Trophoblast cell (in vitro differentiated cells and primary cell): ENCODE measurements at regions not wholly inside any gene's neighbourhood (a gene's known extent, or its start where the extent isn't known, plus 50 kb on each side); places are given as distances from the start of the nearest gene placed in this dataset.

Experiments used
- DNase-seq, 2 donors: peaks; one replicate each; pipeline ENCODE4 v3.0.0-alpha.2; 2016
- H2AFZ ChIP-seq: 2 replicates; pipeline ENCODE4 v1.6.1; 2013; ENCODE audit warnings: low read length, moderate library complexity, mild to moderate bottlenecking; ENCODE audit not compliant: insufficient read depth, poor library complexity
- H2AK5ac ChIP-seq: 2 replicates; pipeline ENCODE4 v1.6.1; 2013; ENCODE audit warnings: mild to moderate bottlenecking, low read length
- H2BK120ac ChIP-seq: 2 replicates; pipeline ENCODE4 v1.6.1; 2013; ENCODE audit warnings: low read length, mild to moderate bottlenecking, moderate library complexity; ENCODE audit not compliant: insufficient read depth, poor library complexity
- H2BK12ac ChIP-seq: 2 replicates; pipeline ENCODE4 v1.6.1; 2013; ENCODE audit warnings: mild to moderate bottlenecking, low read length, moderate library complexity
- H2BK5ac ChIP-seq: 2 replicates; pipeline ENCODE4 v1.6.1; 2013; ENCODE audit warnings: low read length, low read depth, moderate library complexity, mild to moderate bottlenecking; ENCODE audit not compliant: poor library complexity
- H3K14ac ChIP-seq: 2 replicates; pipeline ENCODE4 v1.6.1; 2013; ENCODE audit warnings: mild to moderate bottlenecking, low read length
- H3K18ac ChIP-seq: 2 replicates; pipeline ENCODE4 v1.6.1; 2013; ENCODE audit warnings: mild to moderate bottlenecking, low read length
- H3K23ac ChIP-seq: 2 replicates; pipeline ENCODE4 v1.6.1; 2013; ENCODE audit warnings: low read length
- H3K27ac ChIP-seq: 2 replicates; pipeline ENCODE4 v1.5.1; 2013; ENCODE audit warnings: low read depth, mild to moderate bottlenecking, inconsistent platforms, low read length, moderate library complexity
- H3K27me3 ChIP-seq: 2 replicates; pipeline ENCODE4 v1.6.1; 2013; ENCODE audit warnings: inconsistent platforms, mild to moderate bottlenecking, low read length, moderate library complexity; ENCODE audit not compliant: insufficient read depth
- H3K36me3 ChIP-seq, 2 experiments: 1 replicate in 1 of 2; 2 replicates in 1 of 2; pipeline ENCODE4 v1.6.1; 2013; ENCODE audit warnings: low read length in 2 of 2, mild to moderate bottlenecking in 2 of 2, moderate library complexity in 1 of 2; ENCODE audit not compliant: insufficient read depth in 2 of 2, control insufficient read depth in 1 of 2
- H3K4ac ChIP-seq: 2 replicates; pipeline ENCODE4 v1.6.1; 2013; ENCODE audit warnings: low read depth, mild to moderate bottlenecking, low read length, moderate library complexity
- H3K4me1 ChIP-seq, 2 experiments: 1 replicate in 1 of 2; 2 replicates in 1 of 2; pipeline ENCODE4 v1.6.1; 2013; ENCODE audit warnings: low read length in 2 of 2, mild to moderate bottlenecking in 2 of 2, moderate library complexity in 1 of 2; ENCODE audit not compliant: insufficient read depth in 2 of 2, control insufficient read depth in 1 of 2
- H3K4me2 ChIP-seq: 2 replicates; pipeline ENCODE4 v1.6.1; 2013; ENCODE audit warnings: inconsistent platforms, mild to moderate bottlenecking, low read length, moderate library complexity
- H3K4me3 ChIP-seq: 2 replicates; pipeline ENCODE4 v1.5.1; 2013; ENCODE audit warnings: mild to moderate bottlenecking, low read depth, low read length, inconsistent platforms
- H3K79me1 ChIP-seq: one replicate; pipeline ENCODE4 v1.6.1; 2013; ENCODE audit warnings: low read length
- H3K79me2 ChIP-seq: 2 replicates; pipeline ENCODE4 v1.6.1; 2013; ENCODE audit warnings: low read length, mild to moderate bottlenecking; ENCODE audit not compliant: control insufficient read depth, insufficient read depth, poor library complexity
- H3K9ac ChIP-seq: 2 replicates; pipeline ENCODE4 v1.6.1; 2013; ENCODE audit warnings: mild to moderate bottlenecking, low read length
- H3K9me3 ChIP-seq: 2 replicates; pipeline ENCODE4 v1.6.1; 2013; ENCODE audit warnings: low read depth, mild to moderate bottlenecking, control low read depth, inconsistent platforms, low read length; ENCODE audit not compliant: insufficient read depth
- H4K12ac ChIP-seq: 2 replicates; pipeline ENCODE4 v1.6.1; 2013; ENCODE audit warnings: low read depth, mild to moderate bottlenecking, low read length, moderate library complexity
- H4K8ac ChIP-seq: 2 replicates; pipeline ENCODE4 v1.6.1; 2013; ENCODE audit warnings: low read depth, mild to moderate bottlenecking, low read length, moderate library complexity
- H4K91ac ChIP-seq: one replicate; pipeline ENCODE4 v1.6.1; 2013; ENCODE audit warnings: low read depth, mild to moderate bottlenecking, low read length, moderate library complexity
- WGBS: extraction: QIAGEN DNeasy Blood & Tissue Kit; methylation state at CpG from one replicate; pipeline ENCODE4 v1.1.7; 2013; ENCODE audit warnings: missing lambda C conversion rate; ENCODE audit not compliant: insufficient read length, insufficient coverage; ENCODE audit errors: extremely low coverage; 5-methylcytosine and 5-hydroxymethylcytosine counted together

DNA sequence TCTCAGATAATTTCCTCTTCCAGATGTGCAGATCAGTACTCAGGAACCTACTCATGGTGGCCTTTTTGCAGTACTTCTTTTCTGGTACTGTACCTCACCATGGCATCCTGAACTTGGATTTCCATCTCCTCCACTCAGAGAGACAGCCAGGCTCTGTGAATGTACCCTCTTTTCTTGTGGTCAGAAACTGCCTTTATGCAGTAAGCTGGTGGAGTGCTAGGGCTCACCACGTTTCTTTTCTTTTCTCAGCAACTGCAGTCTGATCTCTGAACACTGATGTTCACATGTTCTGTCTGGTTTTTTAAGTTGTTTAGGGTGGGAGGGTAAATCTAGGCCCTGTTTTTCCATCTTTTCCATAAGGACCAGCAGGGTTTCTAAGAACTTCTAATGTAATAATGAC lies 99.8 kb upstream of the NRXN3 start:
- no peaks in the 10 kb centered on the region for H3K27me3 ChIP-seq
- H4K8ac ChIP-seq = no peak overlapping the region
- no peak overlapping the region for H3K9ac ChIP-seq
- H3K36me3 ChIP-seq = no peaks in the 10 kb centered on the region
- no peak overlapping the region for H3K27ac ChIP-seq
- no peaks in the 10 kb centered on the region for H3K79me1 ChIP-seq
- H3K4me2 ChIP-seq = no peak overlapping the region
- no CpG with 5 or more reads among the region's 1 CpG for WGBS
- no peak overlapping the region for H2BK12ac ChIP-seq
- H3K4ac ChIP-seq = no peak overlapping the region
- no peak overlapping the region for H3K14ac ChIP-seq
- no peak overlapping the region for H3K18ac ChIP-seq
- H3K9me3 ChIP-seq = peaks cover 1% of the 10 kb centered on the region
- H2BK120ac ChIP-seq = no peak overlapping the region
- H3K4me3 ChIP-seq = no peak overlapping the region
- H3K79me2 ChIP-seq = no peaks in the 10 kb centered on the region
- no peaks in the 10 kb centered on the region for H3K4me1 ChIP-seq
- H4K91ac ChIP-seq = no peak overlapping the region
- H2BK5ac ChIP-seq = no peak overlapping the region
- no peak overlapping the region for H4K12ac ChIP-seq
- DNase-seq = no peak
- no peak overlapping the region for H3K23ac ChIP-seq
- no peak overlapping the region for H2AFZ ChIP-seq
- no peak overlapping the region for H2AK5ac ChIP-seq

DNA sequence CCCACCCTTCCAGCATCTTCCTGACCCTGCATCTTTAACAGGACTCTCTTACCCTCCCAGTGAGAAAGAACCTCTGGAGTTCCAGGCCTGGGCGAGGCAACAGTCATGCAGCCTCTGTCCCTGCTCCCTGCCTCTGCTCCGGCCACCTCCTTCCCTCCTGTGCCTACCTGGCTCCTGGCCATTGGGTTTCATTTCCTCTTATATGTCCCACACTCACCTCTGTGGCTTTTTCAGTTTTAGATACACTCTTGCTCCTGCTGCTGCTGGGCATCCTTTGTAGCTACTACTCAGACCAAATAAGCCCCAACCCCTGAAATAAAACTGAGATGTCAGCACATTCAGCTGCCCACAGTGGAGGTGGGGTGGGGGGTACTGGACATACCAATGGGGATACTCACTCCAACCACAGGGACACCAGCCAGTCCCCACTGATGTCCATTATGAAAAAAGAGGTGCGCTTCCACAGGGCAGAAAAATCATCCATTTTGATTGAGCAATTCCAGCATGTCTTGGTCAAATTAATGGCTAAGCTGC lies 99.1 kb upstream of the NRXN3 start:
- H3K4me3 ChIP-seq = no peak overlapping the region
- no peak overlapping the region for H2BK5ac ChIP-seq
- H3K18ac ChIP-seq = no peak overlapping the region
- H2BK12ac ChIP-seq = no peak overlapping the region
- no peak overlapping the region for H4K12ac ChIP-seq
- H3K14ac ChIP-seq = no peak overlapping the region
- peaks cover 1% of the 10 kb centered on the region for H3K9me3 ChIP-seq
- no peaks in the 10 kb centered on the region for H3K36me3 ChIP-seq
- no peak overlapping the region for H3K23ac ChIP-seq
- H3K4me2 ChIP-seq = no peak overlapping the region
- no peak overlapping the region for H2AFZ ChIP-seq
- H2AK5ac ChIP-seq = no peak overlapping the region
- no peak overlapping the region for H4K8ac ChIP-seq
- no peak for DNase-seq
- no peak overlapping the region for H2BK120ac ChIP-seq
- H3K9ac ChIP-seq = no peak overlapping the region
- H3K79me2 ChIP-seq = no peaks in the 10 kb centered on the region
- H3K4me1 ChIP-seq = no peaks in the 10 kb centered on the region
- H4K91ac ChIP-seq = no peak overlapping the region
- H3K4ac ChIP-seq = no peak overlapping the region
- WGBS = no CpG with 5 or more reads among the region's 3 CpGs
- no peaks in the 10 kb centered on the region for H3K27me3 ChIP-seq
- H3K79me1 ChIP-seq = no peaks in the 10 kb centered on the region
- no peak overlapping the region for H3K27ac ChIP-seq

DNA sequence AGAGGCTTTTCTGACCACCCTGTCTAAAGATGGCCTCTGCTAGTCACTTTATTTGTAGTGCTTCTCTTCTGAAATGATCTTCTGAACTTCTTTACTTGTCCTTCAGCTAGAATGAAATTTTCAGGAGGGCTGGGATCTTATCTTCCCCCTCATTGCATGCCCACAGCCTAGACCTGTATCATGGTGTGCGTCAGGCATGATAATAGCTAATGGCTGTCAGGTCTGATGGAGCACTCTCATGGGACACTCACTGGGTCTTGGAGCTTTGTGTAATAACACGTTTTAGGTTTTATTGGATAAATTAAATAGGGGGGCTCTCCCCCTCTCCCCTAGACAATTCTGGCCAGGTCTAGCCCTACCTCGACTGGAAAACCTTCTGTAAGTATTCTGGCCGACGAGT lies 97.1 kb upstream of the NRXN3 start:
- no CpG with 5 or more reads among the region's 5 CpGs for WGBS
- Histone ChIP-seq H3K18ac (no peak overlapping the region), H2BK120ac (no peak overlapping the region), H3K23ac (no peak overlapping the region), H3K9me3 (peaks cover 1% of the 10 kb centered on the region), H3K27ac (no peak overlapping the region), H3K36me3 (no peaks in the 10 kb centered on the region), H3K79me1 (no peaks in the 10 kb centered on the region), H2AK5ac (no peak overlapping the region), H3K4me1 (no peaks in the 10 kb centered on the region), H2BK5ac (no peak overlapping the region), H4K91ac (no peak overlapping the region), H3K9ac (no peak overlapping the region), H4K8ac (no peak overlapping the region), H2AFZ (no peak overlapping the region), H4K12ac (no peak overlapping the region), H3K4me2 (no peak overlapping the region), H3K14ac (no peak overlapping the region), H3K4me3 (no peak overlapping the region), H3K79me2 (no peaks in the 10 kb centered on the region), H3K4ac (no peak overlapping the region), H2BK12ac (no peak overlapping the region), H3K27me3 (no peaks in the 10 kb centered on the region)
- DNase-seq = no peak

DNA sequence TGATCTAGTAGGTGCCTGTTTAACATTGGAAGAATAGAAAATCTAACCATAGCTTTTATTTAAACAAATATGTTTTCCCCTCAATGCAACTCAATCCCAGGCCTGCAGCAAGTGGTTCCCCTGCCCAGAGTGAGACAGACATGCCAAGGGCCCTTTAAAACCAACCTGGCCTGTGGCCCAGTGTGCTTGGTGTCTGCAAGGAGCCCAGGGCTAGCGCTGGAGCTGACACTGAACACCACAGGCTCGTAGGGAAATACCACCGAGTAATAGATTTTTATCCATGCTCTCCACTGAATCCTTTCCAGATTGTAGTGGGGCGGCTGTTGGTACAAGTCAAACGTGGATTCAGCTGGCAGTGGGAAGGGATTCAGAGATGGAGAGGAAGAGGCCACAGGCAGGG lies 95.6 kb upstream of the NRXN3 start:
- Histone ChIP-seq H3K4me2 (no peak overlapping the region), H3K9me3 (peaks cover 1% of the 10 kb centered on the region), H4K91ac (no peak overlapping the region), H3K79me1 (no peaks in the 10 kb centered on the region), H2BK120ac (no peak overlapping the region), H4K12ac (no peak overlapping the region), H3K4me1 (no peaks in the 10 kb centered on the region), H3K4ac (no peak overlapping the region), H3K27me3 (no peaks in the 10 kb centered on the region), H3K23ac (no peak overlapping the region), H4K8ac (no peak overlapping the region), H3K4me3 (no peak overlapping the region), H3K9ac (no peak overlapping the region), H3K36me3 (no peaks in the 10 kb centered on the region), H2AK5ac (no peak overlapping the region), H2BK12ac (no peak overlapping the region), H2BK5ac (no peak overlapping the region), H3K27ac (no peak overlapping the region), H2AFZ (no peak overlapping the region), H3K79me2 (no peaks in the 10 kb centered on the region), H3K14ac (no peak overlapping the region), H3K18ac (no peak overlapping the region)
- no peak for DNase-seq
- no CpG with 5 or more reads among the region's 5 CpGs for WGBS
